ENCODE measurements at regions not wholly inside any gene's neighbourhood (a gene's known extent, or its start where the extent isn't known, plus 50 kb on each side); places are given as distances from the start of the nearest gene placed in this dataset.

DNA sequence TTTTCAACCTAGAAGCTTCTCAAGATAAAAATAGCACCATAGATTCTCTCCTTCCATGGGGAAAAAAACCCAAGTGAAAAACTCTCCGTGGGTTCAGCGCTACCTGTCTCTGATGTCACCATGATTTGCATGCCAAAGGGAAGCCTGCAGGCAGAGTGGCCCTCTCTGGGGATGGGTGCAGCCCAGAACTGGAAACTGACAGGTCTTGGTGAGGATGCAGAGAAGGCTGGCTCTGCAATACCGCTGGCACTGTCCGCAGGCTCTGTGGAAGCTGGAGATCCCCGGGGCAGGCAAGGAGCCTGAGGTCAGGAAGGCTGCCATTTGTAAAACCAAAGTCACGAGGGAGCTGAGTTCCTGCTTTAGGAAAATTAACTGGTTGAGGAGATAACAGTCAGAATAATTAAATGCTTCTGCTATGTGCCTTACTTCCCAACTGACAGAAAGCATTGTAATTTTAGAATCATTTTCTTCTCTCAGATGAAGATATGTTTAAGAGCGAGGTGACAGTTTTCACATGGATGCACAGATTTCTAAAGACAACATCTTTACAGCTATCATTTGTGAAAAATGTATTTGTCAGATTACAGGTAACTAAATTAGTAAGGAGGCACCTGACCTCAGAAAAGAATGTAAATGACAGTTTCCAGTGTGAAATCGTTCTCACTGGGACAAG is 731.5 kb upstream of the FZD8 start:
- no peak for TF ChIP-seq POLR2A (IDR thresholded peaks at IDR 0.05)
- TF ChIP-seq, protein P1, sequence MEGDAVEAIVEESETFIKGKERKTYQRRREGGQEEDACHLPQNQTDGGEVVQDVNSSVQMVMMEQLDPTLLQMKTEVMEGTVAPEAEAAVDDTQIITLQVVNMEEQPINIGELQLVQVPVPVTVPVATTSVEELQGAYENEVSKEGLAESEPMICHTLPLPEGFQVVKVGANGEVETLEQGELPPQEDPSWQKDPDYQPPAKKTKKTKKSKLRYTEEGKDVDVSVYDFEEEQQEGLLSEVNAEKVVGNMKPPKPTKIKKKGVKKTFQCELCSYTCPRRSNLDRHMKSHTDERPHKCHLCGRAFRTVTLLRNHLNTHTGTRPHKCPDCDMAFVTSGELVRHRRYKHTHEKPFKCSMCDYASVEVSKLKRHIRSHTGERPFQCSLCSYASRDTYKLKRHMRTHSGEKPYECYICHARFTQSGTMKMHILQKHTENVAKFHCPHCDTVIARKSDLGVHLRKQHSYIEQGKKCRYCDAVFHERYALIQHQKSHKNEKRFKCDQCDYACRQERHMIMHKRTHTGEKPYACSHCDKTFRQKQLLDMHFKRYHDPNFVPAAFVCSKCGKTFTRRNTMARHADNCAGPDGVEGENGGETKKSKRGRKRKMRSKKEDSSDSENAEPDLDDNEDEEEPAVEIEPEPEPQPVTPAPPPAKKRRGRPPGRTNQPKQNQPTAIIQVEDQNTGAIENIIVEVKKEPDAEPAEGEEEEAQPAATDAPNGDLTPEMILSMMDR (IDR thresholded peaks at IDR 0.05 in 4 of 5, conservative IDR thresholded peaks at IDR 0.05 in 1 of 5): no peak

Data from gastrocnemius medialis (tissue), 4 donors.